H1 (cell line): ENCODE measurements at regions not wholly inside any gene's neighbourhood (a gene's known extent, or its start where the extent isn't known, plus 50 kb on each side); places are given as distances from the start of the nearest gene placed in this dataset.

Experiments used
- CTCF ChIP-seq, 3 experiments: IDR thresholded peaks; 1 replicate in 2 of 3; 2 replicates in 1 of 3; pipeline versions ENCODE4 v1.5.1 to v1.6.1; 2011; ENCODE audit warnings: low read length in 3 of 3, mild to moderate bottlenecking in 3 of 3, inconsistent platforms in 2 of 3, low read depth in 1 of 3, moderate library complexity in 1 of 3; ENCODE audit not compliant: insufficient read depth in 1 of 3; ENCODE audit errors: control extremely low read depth in 1 of 3
- ZNF274 ChIP-seq: IDR thresholded peaks from 2 replicates; pipeline ENCODE4 v1.7.0; 2012; ENCODE audit warnings: low read length, borderline replicate concordance; ENCODE audit errors: extremely low read depth

- TF ChIP-seq ZNF274 = no peak
- TF ChIP-seq CTCF (IDR thresholded peaks at IDR 0.05; ENCODE audit: control extremely low read depth in 1 of 3, insufficient read depth in 1 of 3, low read depth in 1 of 3, low read length in 3 of 3) = peak in 1 of 3 experiments; percentile 31; a peak in 2 of 4 replicates
Observed at GRCh38 chr7:125383324-125383723, 453.7 kb upstream of the POT1 start.
